NCI-H2029 treated with DMSO at 0.1 percent for 48 hours (cell line): ENCODE measurements at regions not wholly inside any gene's neighbourhood (a gene's known extent, or its start where the extent isn't known, plus 50 kb on each side); places are given as distances from the start of the nearest gene placed in this dataset.

ENCODE experiments used
- DNase-seq: peaks from one replicate; lab custom pipeline; 2025; lab: John Stamatoyannopoulos, UW

DNA sequence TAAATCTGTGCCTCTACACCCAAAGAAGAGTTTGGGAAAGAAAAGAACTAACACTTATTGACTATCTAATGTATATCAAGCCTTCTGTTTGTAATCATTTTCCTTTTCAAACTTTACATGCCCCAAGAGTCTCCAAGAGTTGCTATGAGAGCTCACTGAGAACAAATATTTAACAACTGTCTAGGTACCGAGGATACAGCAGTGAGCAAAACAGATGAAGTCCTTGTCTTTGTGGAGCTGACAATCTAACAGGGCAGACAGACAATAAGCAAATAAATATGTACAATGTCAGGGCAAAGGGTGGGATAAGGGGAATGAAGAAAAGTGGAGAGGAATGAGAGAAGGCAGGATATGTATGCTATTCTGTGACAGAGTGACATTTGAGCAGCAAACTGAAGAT lies 64.8 kb upstream of the KSR1 start:
- DNase-seq, result no peak

DNA sequence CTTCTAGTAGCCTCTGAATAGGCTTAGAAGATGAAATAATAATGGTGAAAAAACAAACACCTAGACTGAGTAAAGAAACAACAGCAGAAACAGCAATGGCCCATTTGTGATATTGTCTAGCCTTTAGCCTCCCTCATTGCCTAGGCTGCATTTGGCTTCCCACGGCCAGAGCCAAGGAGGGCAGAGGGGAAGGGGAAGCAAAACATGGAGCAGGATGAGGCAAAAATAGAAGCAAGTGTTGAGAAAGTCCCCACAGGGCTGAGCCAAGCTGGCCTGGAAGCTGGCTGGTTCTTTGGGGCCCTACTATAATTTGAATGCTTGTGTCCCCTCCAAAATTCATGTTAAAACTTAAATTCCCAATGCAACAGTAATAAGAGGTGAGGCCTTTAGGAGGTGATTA lies 60.2 kb upstream of the KSR1 start:
- DNase-seq, result no peak

DNA sequence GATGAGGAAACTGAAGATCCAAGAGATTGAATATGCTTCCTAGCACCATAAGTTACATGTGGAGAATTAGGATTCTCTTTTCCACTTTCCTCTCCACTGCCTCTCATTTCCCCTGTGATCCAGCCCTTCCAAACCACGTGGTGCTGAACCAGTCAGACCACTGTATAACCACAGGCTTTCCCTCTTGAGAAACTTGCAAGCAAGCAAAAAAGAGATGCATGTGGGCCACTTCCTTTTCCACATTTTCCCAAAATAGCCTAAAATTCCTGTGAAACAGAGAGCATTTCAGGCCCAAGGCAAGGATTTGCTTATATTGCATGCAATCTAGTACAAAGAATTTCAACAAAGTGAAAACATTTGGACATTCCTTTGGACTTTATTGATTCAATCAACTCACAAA lies 59.3 kb upstream of the KSR1 start:
- DNase-seq, result no peak

DNA sequence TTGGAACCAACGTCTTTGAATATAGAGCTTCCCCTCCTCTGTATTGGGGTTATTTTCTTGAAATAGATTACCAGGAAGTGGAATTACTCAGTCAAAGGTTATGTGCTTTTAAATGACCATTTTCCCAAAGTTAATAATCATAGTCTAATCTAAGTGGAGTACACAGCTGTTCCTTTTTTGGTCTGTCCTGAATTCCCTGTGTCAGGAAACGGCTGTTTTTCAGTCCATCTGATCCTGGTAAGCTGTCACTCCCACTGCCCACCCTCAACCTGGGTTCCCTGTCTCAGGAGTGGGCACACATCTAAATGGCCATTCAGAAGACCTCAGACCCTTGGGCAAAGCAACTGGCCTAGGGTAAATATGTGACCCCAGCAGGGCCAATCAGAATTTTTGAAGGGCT lies 57.6 kb upstream of the KSR1 start:
- DNase-seq, result no peak

DNA sequence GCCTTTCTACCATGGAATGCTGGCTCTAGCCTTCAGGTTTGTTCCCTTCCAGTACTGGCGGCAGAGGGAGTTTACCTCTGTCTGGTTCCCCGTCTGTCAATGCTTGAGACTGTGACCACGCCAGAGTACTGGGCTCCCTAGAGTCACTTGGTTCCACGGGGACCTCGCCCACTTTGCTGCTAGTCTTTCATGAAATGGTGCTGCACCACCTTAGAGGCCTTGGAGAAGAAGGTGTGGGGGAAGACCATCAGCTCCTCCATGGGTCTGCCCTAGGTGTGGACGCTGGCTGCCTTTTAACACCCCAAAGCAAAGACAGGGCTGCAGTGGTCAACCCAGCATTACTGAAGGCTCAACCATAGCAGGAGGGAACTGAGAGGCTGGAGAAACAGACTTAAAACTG lies 55.3 kb upstream of the KSR1 start:
- DNase-seq, result no peak

DNA sequence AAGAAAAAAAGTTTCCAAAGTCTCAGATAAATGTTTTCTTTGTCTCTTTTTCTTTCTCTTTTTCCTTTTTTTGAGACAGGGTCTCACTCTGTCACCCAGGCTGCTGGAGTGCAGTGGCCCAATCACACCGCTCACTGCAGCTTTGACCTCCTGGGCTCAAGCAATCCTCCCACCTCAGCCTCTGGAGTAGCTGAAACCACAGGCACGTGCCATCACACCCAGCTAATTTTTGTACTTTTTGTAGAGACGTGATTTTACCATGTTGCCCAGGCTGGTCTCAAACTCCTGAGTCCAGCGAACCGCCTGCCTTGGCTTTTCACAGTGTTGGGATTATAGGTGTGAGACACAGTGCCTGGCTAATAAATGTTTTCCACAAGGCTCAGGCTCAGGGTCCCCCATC lies 53.3 kb upstream of the KSR1 start:
- no peak for DNase-seq

DNA sequence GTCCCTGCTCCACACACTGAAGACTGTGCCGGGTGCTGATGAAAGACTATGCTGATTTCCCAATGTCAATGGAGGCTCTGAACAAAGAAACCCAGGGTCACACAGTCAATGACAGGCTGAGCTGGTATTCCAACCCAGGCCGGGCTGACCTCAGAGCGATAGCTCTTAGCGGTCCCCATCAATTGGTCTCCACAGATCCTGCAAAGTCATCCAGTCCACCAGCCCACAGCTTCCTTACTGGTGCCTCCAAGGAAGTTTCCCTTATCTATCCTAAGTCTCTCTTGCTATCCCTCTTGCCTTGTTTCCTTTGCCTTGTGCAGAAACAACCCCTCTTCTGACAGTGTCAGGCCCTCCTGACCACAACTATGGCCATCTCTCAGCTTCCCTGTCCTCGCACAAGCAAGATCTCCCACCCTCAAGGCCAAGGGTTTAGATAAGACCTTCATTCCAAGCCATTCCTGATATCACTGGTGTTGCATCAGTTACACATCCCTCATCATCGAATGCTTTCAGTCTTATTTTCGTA lies 52.7 kb upstream of the KSR1 start:
- DNase-seq, result no peak

DNA sequence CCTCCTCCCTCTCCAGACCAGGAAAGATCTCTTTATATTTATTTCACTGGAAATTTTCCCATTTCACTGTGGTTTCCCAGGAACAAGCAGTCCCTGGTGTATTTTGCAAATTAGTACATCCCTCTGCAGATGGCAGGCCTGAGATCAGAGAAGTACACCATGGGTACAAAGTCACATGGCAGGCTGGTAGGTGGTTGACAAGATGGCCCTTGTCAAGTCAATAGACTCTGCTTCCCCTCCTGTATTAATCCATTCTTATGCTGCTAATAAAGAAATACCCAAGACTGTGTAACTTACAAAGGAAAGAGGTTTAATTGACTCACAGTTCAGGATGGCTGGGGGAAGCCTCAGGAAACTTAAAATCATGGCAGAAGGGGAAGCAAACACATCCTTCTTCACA lies 51.6 kb upstream of the KSR1 start:
- no peak for DNase-seq
